Panc1 (cell line): ENCODE measurements at regions not wholly inside any gene's neighbourhood (a gene's known extent, or its start where the extent isn't known, plus 50 kb on each side); places are given as distances from the start of the nearest gene placed in this dataset.

ENCODE experiments used
- ATAC-seq: fragments of 200-7000 bp; cut with Tn5 transposase; 2 replicates; pipeline ENCODE4 v1.9.1; 2020; ENCODE audit warnings: mild to moderate bottlenecking, moderate library complexity
- BruUV-seq: library from RNA; stranded (reverse); fragments of 400-500 nt; replicated peaks from 2 replicates; lab custom pipeline; 2021; lab: Mats Ljungman, UMichigan
- CTCF ChIA-PET: fragments of 300-600 bp; sonication (Branson Sonifier 250); formaldehyde crosslinking; loops from one replicate; lab custom pipeline; 2022; ENCODE audit warnings: antibody characterized with exemption; lab: Charles Lee
- POLR2A ChIA-PET: fragments of 300-600 bp; sonication (Branson Sonifier 250); formaldehyde crosslinking; loops from one replicate; lab custom pipeline; 2022; ENCODE audit warnings: antibody characterized with exemption; lab: Charles Lee
- DNase-seq: peaks from one replicate; pipeline ENCODE4 v3.0.0-alpha.2; 2010; ENCODE audit warnings: low read depth, low spot score
- H3K27ac ChIP-seq: 2 replicates; pipeline ENCODE4 v1.5.1; 2011; ENCODE audit warnings: mild to moderate bottlenecking, low read length, inconsistent platforms
- H3K27me3 ChIP-seq: fragments of 200-500 bp; sonication (Bioruptor generic); 2 replicates; pipeline ENCODE4 v1.6.0; 2014; ENCODE audit warnings: low read length, inconsistent platforms; ENCODE audit not compliant: control insufficient read depth, insufficient read depth
- H3K36me3 ChIP-seq: fragments of 200-500 bp; sonication (Bioruptor generic); 2 replicates; pipeline ENCODE4 v1.5.1; 2014; ENCODE audit warnings: inconsistent platforms, mild to moderate bottlenecking, low read length, moderate library complexity; ENCODE audit not compliant: control insufficient read depth, insufficient read depth
- H3K4me1 ChIP-seq: 2 replicates; pipeline ENCODE4 v1.5.1; 2011; ENCODE audit warnings: inconsistent platforms, mild to moderate bottlenecking, low read length, moderate library complexity; ENCODE audit not compliant: control insufficient read depth, insufficient read depth
- H3K4me3 ChIP-seq, 2 experiments: 2 replicates each; pipeline ENCODE4 v1.5.1; 2011 to 2012; ENCODE audit warnings: low read depth in 2 of 2, low read length in 2 of 2, mild to moderate bottlenecking in 2 of 2, inconsistent platforms in 1 of 2, moderate library complexity in 1 of 2
- H3K9me3 ChIP-seq: fragments of 200-500 bp; sonication (Bioruptor generic); 2 replicates; pipeline ENCODE4 v1.5.1; 2014; ENCODE audit warnings: low read depth, mild to moderate bottlenecking, inconsistent platforms, low read length, moderate library complexity; ENCODE audit not compliant: control insufficient read depth, insufficient read depth
- CTCF ChIP-seq: fragments of 450-650 bp; IDR thresholded peaks from 2 replicates; pipeline ENCODE4 v1.5.1; 2017; ENCODE audit warnings: mild to moderate bottlenecking
- POLR2AphosphoS5 ChIP-seq: IDR thresholded peaks from 2 replicates; pipeline ENCODE4 v1.6.1; 2012; ENCODE audit warnings: mild to moderate bottlenecking, low read depth, low read length, moderate library complexity
- SIN3A ChIP-seq: IDR thresholded peaks from 2 replicates; pipeline ENCODE4 v1.6.1; 2012; ENCODE audit warnings: low read depth, mild to moderate bottlenecking, low read length, moderate library complexity, borderline replicate concordance; ENCODE audit not compliant: insufficient read depth
- TCF7L2 ChIP-seq: IDR thresholded peaks from 2 replicates; pipeline ENCODE4 v1.6.1; 2011; ENCODE audit warnings: mild to moderate bottlenecking, low read depth, low read length, inconsistent platforms
- in situ Hi-C: cut with HindIII; loops from 2 replicates; pipeline ENCODE4 v1.10.0; 2016; ENCODE audit warnings: low sequenced_read_pairs, low pct_unique_long_range_greater_than_20kb
- intact Hi-C: fragments of 100-400 bp; cut with micrococcal nuclease; formaldehyde crosslinking; loops from one replicate; pipeline ENCODE4 v1.10.0; 2022; ENCODE audit not compliant: unreplicated experiment
- TF ChIP-seq, protein P1 (sequence below), 2 experiments: IDR thresholded peaks; 2 replicates each; pipeline ENCODE4 v1.6.1; 2011 to 2012; ENCODE audit warnings: low read depth in 2 of 2, control low read depth in 1 of 2, low read length in 1 of 2, mild to moderate bottlenecking in 1 of 2, moderate library complexity in 1 of 2; ENCODE audit not compliant: insufficient read depth in 1 of 2

DNA sequence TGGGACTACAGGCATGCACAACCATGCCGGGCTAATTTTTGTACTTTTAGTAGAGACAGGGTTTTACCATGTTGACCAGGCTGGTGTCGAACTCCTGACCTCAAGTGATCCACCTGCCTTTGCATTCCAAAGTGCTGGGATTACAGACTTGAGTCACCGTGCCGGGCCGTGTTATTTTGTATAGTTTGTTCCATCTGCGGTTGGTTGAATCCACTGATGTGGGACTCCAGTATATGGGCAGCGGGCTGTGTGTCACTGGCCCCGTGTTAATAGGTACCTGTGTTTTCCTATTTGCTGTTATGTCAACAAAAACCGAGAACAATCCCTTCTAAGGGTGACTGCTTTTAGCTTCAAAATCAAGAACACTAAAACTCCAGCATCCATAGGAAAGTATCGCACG lies 297.6 kb upstream of the PITRM1 start:
- in situ Hi-C loops (no loop called here), intact Hi-C loops (no loop called here)
- CTCF ChIA-PET: no interaction called here
- Histone ChIP-seq H3K4me3 (no peak overlapping the region), H3K9me3 (no peaks in the 10 kb centered on the region), H3K36me3 (no peaks in the 10 kb centered on the region), H3K27me3 (no peaks in the 10 kb centered on the region), H3K27ac (peak overlapping the region; percentile 92), H3K4me1 (peaks cover 59% of the 10 kb centered on the region)
- ATAC-seq (no peak), DNase-seq (no peak)
- POLR2A ChIA-PET: interaction anchor here (0.7 kb wide), 1 partner anchor 222 kb away, joined by 15 read pairs; no protein-coding TSS in a partner anchor
- TF ChIP-seq SIN3A: no peak
- TF ChIP-seq CTCF: no peak
- no peak for TF ChIP-seq TCF7L2
- no TSS peak for BruUV-seq

GRCh38 chr10:3469639-3470020 lies 297.0 kb upstream of the PITRM1 start:
- H3K27ac ChIP-seq: peak overlapping the region; percentile 92
- intact Hi-C loops: loop anchor here (5.0 kb wide), 1 partner anchor 293 kb away; no protein-coding TSS in a partner anchor
- CTCF ChIA-PET: no interaction called here
- DNase-seq: no peak
- no peaks in the 10 kb centered on the region for H3K9me3 ChIP-seq
- no peaks in the 10 kb centered on the region for H3K27me3 ChIP-seq
- BruUV-seq: no TSS peak
- ATAC-seq: no peak
- POLR2A ChIA-PET: no interaction called here
- TF ChIP-seq TCF7L2: no peak
- TF ChIP-seq CTCF: no peak
- TF ChIP-seq, protein P1, sequence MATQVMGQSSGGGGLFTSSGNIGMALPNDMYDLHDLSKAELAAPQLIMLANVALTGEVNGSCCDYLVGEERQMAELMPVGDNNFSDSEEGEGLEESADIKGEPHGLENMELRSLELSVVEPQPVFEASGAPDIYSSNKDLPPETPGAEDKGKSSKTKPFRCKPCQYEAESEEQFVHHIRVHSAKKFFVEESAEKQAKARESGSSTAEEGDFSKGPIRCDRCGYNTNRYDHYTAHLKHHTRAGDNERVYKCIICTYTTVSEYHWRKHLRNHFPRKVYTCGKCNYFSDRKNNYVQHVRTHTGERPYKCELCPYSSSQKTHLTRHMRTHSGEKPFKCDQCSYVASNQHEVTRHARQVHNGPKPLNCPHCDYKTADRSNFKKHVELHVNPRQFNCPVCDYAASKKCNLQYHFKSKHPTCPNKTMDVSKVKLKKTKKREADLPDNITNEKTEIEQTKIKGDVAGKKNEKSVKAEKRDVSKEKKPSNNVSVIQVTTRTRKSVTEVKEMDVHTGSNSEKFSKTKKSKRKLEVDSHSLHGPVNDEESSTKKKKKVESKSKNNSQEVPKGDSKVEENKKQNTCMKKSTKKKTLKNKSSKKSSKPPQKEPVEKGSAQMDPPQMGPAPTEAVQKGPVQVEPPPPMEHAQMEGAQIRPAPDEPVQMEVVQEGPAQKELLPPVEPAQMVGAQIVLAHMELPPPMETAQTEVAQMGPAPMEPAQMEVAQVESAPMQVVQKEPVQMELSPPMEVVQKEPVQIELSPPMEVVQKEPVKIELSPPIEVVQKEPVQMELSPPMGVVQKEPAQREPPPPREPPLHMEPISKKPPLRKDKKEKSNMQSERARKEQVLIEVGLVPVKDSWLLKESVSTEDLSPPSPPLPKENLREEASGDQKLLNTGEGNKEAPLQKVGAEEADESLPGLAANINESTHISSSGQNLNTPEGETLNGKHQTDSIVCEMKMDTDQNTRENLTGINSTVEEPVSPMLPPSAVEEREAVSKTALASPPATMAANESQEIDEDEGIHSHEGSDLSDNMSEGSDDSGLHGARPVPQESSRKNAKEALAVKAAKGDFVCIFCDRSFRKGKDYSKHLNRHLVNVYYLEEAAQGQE (IDR thresholded peaks at IDR 0.05; ENCODE audit: insufficient read depth in 1 of 2, low read depth in 2 of 2, low read length in 1 of 2): no peak
- TF ChIP-seq POLR2AphosphoS5: no peak
- no peak for TF ChIP-seq SIN3A
- peak overlapping the region in 1 of 2 experiments; percentile 51; a peak in 2 of 4 replicates for H3K4me3 ChIP-seq
- peaks cover 62% of the 10 kb centered on the region for H3K4me1 ChIP-seq
- in situ Hi-C loops: no loop called here
- no peaks in the 10 kb centered on the region for H3K36me3 ChIP-seq
